PC-3 (cell line): ENCODE measurements at regions not wholly inside any gene's neighbourhood (a gene's known extent, or its start where the extent isn't known, plus 50 kb on each side); places are given as distances from the start of the nearest gene placed in this dataset.

Experiments
- ATAC-seq: fragments of 200-7000 bp; cut with Tn5 transposase; 2 replicates; pipeline ENCODE4 v1.9.1; 2020; ENCODE audit warnings: mild to moderate bottlenecking, moderate library complexity
- BruUV-seq: library from RNA; stranded (reverse); fragments of 400-500 nt; replicated peaks from 2 replicates; lab custom pipeline; 2021; lab: Mats Ljungman, UMichigan
- CTCF ChIA-PET: fragments of 300-600 bp; sonication (Branson Sonifier 250); formaldehyde crosslinking; loops from one replicate; lab custom pipeline; 2022; ENCODE audit warnings: antibody characterized with exemption; lab: Charles Lee
- POLR2A ChIA-PET: fragments of 300-600 bp; sonication (Branson Sonifier 250); formaldehyde crosslinking; loops from one replicate; lab custom pipeline; 2022; ENCODE audit warnings: antibody characterized with exemption; ENCODE audit not compliant: unreplicated experiment; lab: Charles Lee
- DNase-seq: peaks from one replicate; pipeline ENCODE4 v3.0.0-alpha.2; 2015
- H2AFZ ChIP-seq: fragments of 300-600 bp; sonication (generic); 2 replicates; pipeline ENCODE4 v1.6.0; 2016; ENCODE audit warnings: antibody characterized with exemption, low read length
- H3F3A ChIP-seq: fragments of 300-600 bp; sonication (generic); one replicate; pipeline ENCODE4 v1.6.0; 2017; ENCODE audit warnings: antibody characterized with exemption, low read length, control low read depth, mild to moderate bottlenecking; ENCODE audit not compliant: unreplicated experiment
- H3K27ac ChIP-seq: fragments of 300-600 bp; sonication (generic); 2 replicates; pipeline ENCODE4 v1.5.1; 2016; ENCODE audit warnings: mild to moderate bottlenecking, low read length
- H3K27me3 ChIP-seq: fragments of 300-600 bp; sonication (generic); 2 replicates; pipeline ENCODE4 v1.6.1; 2016; ENCODE audit warnings: low read length, mixed read lengths
- H3K36me3 ChIP-seq: fragments of 300-600 bp; sonication (generic); 2 replicates; pipeline ENCODE4 v1.6.1; 2016; ENCODE audit warnings: low read depth, mixed run types, low read length, mixed read lengths
- H3K4me1 ChIP-seq: fragments of 300-600 bp; sonication (generic); 2 replicates; pipeline ENCODE4 v1.5.1; 2016; ENCODE audit warnings: low read length; ENCODE audit not compliant: insufficient read depth
- H3K4me2 ChIP-seq: fragments of 300-600 bp; sonication (generic); 2 replicates; pipeline ENCODE4 v1.6.0; 2016; ENCODE audit warnings: low read length
- H3K4me3 ChIP-seq: fragments of 300-600 bp; sonication (generic); 2 replicates; pipeline ENCODE4 v1.5.1; 2016; ENCODE audit warnings: mild to moderate bottlenecking, low read length, mixed read lengths
- H3K79me2 ChIP-seq: fragments of 300-600 bp; sonication (generic); 2 replicates; pipeline ENCODE4 v1.6.1; 2017; ENCODE audit warnings: low read length, mixed read lengths
- H3K9ac ChIP-seq: fragments of 300-600 bp; sonication (generic); 2 replicates; pipeline ENCODE4 v1.6.0; 2016; ENCODE audit warnings: mild to moderate bottlenecking, low read length
- H3K9me2 ChIP-seq: fragments of 300-600 bp; sonication (generic); replicated peaks from 2 replicates; pipeline ENCODE4 v1.6.1; 2016; ENCODE audit warnings: mixed run types, low read length, mixed read lengths
- H3K9me3 ChIP-seq: fragments of 300-600 bp; sonication (generic); 2 replicates; pipeline ENCODE4 v1.6.1; 2016; ENCODE audit warnings: low read length, mixed read lengths
- H4K20me1 ChIP-seq: fragments of 300-600 bp; sonication (generic); 2 replicates; pipeline ENCODE4 v1.6.1; 2016; ENCODE audit warnings: low read length, mixed read lengths
- CTCF ChIP-seq: fragments of 300-600 bp; sonication (generic); conservative IDR thresholded peaks from 2 replicates; pipeline ENCODE4 v1.5.1; 2017; ENCODE audit warnings: antibody characterized with exemption, low read depth, mild to moderate bottlenecking, low read length
- EZH2 ChIP-seq: fragments of 300-600 bp; sonication (generic); IDR thresholded peaks from one replicate; pipeline ENCODE4 v1.6.1; 2017; ENCODE audit warnings: antibody characterized with exemption, mild to moderate bottlenecking, low read length; ENCODE audit not compliant: unreplicated experiment
- EZH2phosphoT487 ChIP-seq: fragments of 300-600 bp; sonication (generic); IDR thresholded peaks from 2 replicates; pipeline ENCODE4 v1.6.1; 2018; ENCODE audit warnings: mild to moderate bottlenecking, antibody characterized with exemption, low read length, borderline replicate concordance
- intact Hi-C: fragments of 100-400 bp; cut with micrococcal nuclease; formaldehyde crosslinking; loops from 2 replicates; pipeline ENCODE4 v1.9.0; 2023

- H3K79me2 ChIP-seq = no peaks in the 10 kb centered on the region
- H3K27ac ChIP-seq = no peak overlapping the region
- H3K9ac ChIP-seq = no peak overlapping the region
- CTCF ChIA-PET = no interaction called here
- BruUV-seq = no TSS peak
- POLR2A ChIA-PET = no interaction called here
- peaks cover 6% of the 10 kb centered on the region; the same call in 1 of the 2 replicates for H3K9me3 ChIP-seq
- no peak for DNase-seq
- intact Hi-C loops = no loop called here
- no peak overlapping the region for H2AFZ ChIP-seq
- no peaks in the 10 kb centered on the region for H3K4me1 ChIP-seq
- no peaks in the 10 kb centered on the region for H3K9me2 ChIP-seq
- no peak overlapping the region for H3K4me2 ChIP-seq
- no peak for ATAC-seq
- no peak overlapping the region for H3K4me3 ChIP-seq
- TF ChIP-seq EZH2 (no peak), CTCF (no peak), EZH2phosphoT487 (no peak)
- no peaks in the 10 kb centered on the region for H3F3A ChIP-seq
- no peaks in the 10 kb centered on the region for H3K27me3 ChIP-seq
- H4K20me1 ChIP-seq = no peaks in the 10 kb centered on the region
- H3K36me3 ChIP-seq = no peaks in the 10 kb centered on the region
Observed at GRCh38 chr21:19522381-19522780, 1118.8 kb upstream of the TMPRSS15 start.

GRCh38 chr21:19523061-19523460 lies 1119.5 kb upstream of the TMPRSS15 start:
- no peaks in the 10 kb centered on the region for H3K27me3 ChIP-seq
- no peak overlapping the region for H3K9ac ChIP-seq
- no peaks in the 10 kb centered on the region for H3F3A ChIP-seq
- ChIA-PET CTCF (no interaction called here), POLR2A (no interaction called here)
- ATAC-seq (no peak), DNase-seq (no peak)
- H3K9me2 ChIP-seq = no peaks in the 10 kb centered on the region
- no peaks in the 10 kb centered on the region for H3K79me2 ChIP-seq
- H3K9me3 ChIP-seq = peaks cover 6% of the 10 kb centered on the region; the same call in 1 of the 2 replicates
- no peaks in the 10 kb centered on the region for H4K20me1 ChIP-seq
- H3K4me3 ChIP-seq = no peak overlapping the region
- H3K4me2 ChIP-seq = no peak overlapping the region
- intact Hi-C loops = no loop called here
- no peak overlapping the region for H3K27ac ChIP-seq
- BruUV-seq = no TSS peak
- H3K4me1 ChIP-seq = no peaks in the 10 kb centered on the region
- H3K36me3 ChIP-seq = no peaks in the 10 kb centered on the region
- TF ChIP-seq EZH2phosphoT487 = no peak
- no peak overlapping the region for H2AFZ ChIP-seq

- intact Hi-C loops = no loop called here
- BruUV-seq = no TSS peak
Observed at GRCh38 chr21:19523746-19524145, 1120.2 kb upstream of the TMPRSS15 start.

More at GRCh38 chr21:19523746-19524145, 1120.2 kb upstream of the TMPRSS15 start:
- H3K4me1 ChIP-seq = no peaks in the 10 kb centered on the region
- no peak for TF ChIP-seq CTCF
- no peak for TF ChIP-seq EZH2phosphoT487
- TF ChIP-seq EZH2 = no peak
- ChIA-PET CTCF (no interaction called here), POLR2A (interaction anchor here (0.6 kb wide), 1 partner anchor 629 kb away, joined by 7 read pairs; no protein-coding TSS in a partner anchor)
- no peak overlapping the region for H3K9ac ChIP-seq
- no peaks in the 10 kb centered on the region for H3K9me2 ChIP-seq
- H3K4me3 ChIP-seq = no peak overlapping the region
- no peak overlapping the region for H2AFZ ChIP-seq
- no peaks in the 10 kb centered on the region for H3K36me3 ChIP-seq
- no peaks in the 10 kb centered on the region for H3F3A ChIP-seq
- no peaks in the 10 kb centered on the region; the same call in 1 of the 2 replicates for H3K9me3 ChIP-seq
- no peaks in the 10 kb centered on the region for H3K27me3 ChIP-seq
- H3K4me2 ChIP-seq = no peak overlapping the region
- no peaks in the 10 kb centered on the region for H3K79me2 ChIP-seq
- H4K20me1 ChIP-seq = no peaks in the 10 kb centered on the region
- ATAC-seq = no peak
- DNase-seq = peak; percentile 44
- no peak overlapping the region for H3K27ac ChIP-seq
